COR-L47 (cell line): ENCODE measurements at regions not wholly inside any gene's neighbourhood (a gene's known extent, or its start where the extent isn't known, plus 50 kb on each side); places are given as distances from the start of the nearest gene placed in this dataset.
A peak's percentile ranks its signal among the peaks of the same experiment; 100 is the strongest.

Source experiments
- DNase-seq: peaks from one replicate; lab custom pipeline; 2025; lab: John Stamatoyannopoulos, UW

- no peak for DNase-seq
Measured at GRCh38 chr11:112465433-112466024, 204.9 kb upstream of the PLET1 start.

- DNase-seq, result no peak
Measured at GRCh38 chr11:112467721-112468120, 207.1 kb upstream of the PLET1 start.

GRCh38 chr11:112469376-112469775 lies 208.7 kb upstream of the PLET1 start:
- no peak for DNase-seq

- DNase-seq, result no peak
Measured at GRCh38 chr11:112470355-112470754, 209.7 kb upstream of the PLET1 start.

GRCh38 chr11:112471731-112472130 lies 211.1 kb upstream of the PLET1 start:
- DNase-seq, result no peak

GRCh38 chr11:112477152-112477551 lies 216.5 kb upstream of the PLET1 start:
- DNase-seq, result peak; percentile 26

- DNase-seq, result peak; percentile 74
Measured at GRCh38 chr11:112477581-112478317, 217.1 kb upstream of the PLET1 start.

- DNase-seq, result no peak
Measured at GRCh38 chr11:112478806-112479205, 218.1 kb upstream of the PLET1 start.

- no peak for DNase-seq
Measured at GRCh38 chr11:112481431-112481830, 220.8 kb upstream of the PLET1 start.

GRCh38 chr11:112481893-112482292 lies 221.2 kb upstream of the PLET1 start:
- DNase-seq, result peak; percentile 35

- no peak for DNase-seq
Measured at GRCh38 chr11:112485280-112485679, 224.6 kb upstream of the PLET1 start.

- DNase-seq, result no peak
Measured at GRCh38 chr11:112497826-112498225, 237.2 kb upstream of the PLET1 start.

GRCh38 chr11:112498701-112499100 lies 238.0 kb upstream of the PLET1 start:
- DNase-seq, result no peak

GRCh38 chr11:112499153-112499880 lies 238.7 kb upstream of the PLET1 start:
- peak; percentile 81 for DNase-seq

- no peak for DNase-seq
Measured at GRCh38 chr11:112499881-112500204, 239.2 kb upstream of the PLET1 start.

GRCh38 chr11:112503410-112503809 lies 242.8 kb upstream of the PLET1 start:
- no peak for DNase-seq

GRCh38 chr11:112504056-112504455 lies 243.4 kb upstream of the PLET1 start:
- DNase-seq, result no peak

- DNase-seq, result no peak
Measured at GRCh38 chr11:112506852-112507251, 246.2 kb upstream of the PLET1 start.

- no peak for DNase-seq
Measured at GRCh38 chr11:112507281-112507680, 246.6 kb upstream of the PLET1 start.

- no peak for DNase-seq
Measured at GRCh38 chr11:112508750-112509149, 248.1 kb upstream of the PLET1 start.

GRCh38 chr11:112509300-112509699 lies 248.6 kb upstream of the PLET1 start:
- DNase-seq, result no peak

- no peak for DNase-seq
Measured at GRCh38 chr11:112511271-112511670, 250.6 kb upstream of the PLET1 start.

GRCh38 chr11:112511911-112512310 lies 251.3 kb upstream of the PLET1 start:
- DNase-seq, result peak; percentile 19
